ENCODE measurements at regions not wholly inside any gene's neighbourhood (a gene's known extent, or its start where the extent isn't known, plus 50 kb on each side); places are given as distances from the start of the nearest gene placed in this dataset.

DNA sequence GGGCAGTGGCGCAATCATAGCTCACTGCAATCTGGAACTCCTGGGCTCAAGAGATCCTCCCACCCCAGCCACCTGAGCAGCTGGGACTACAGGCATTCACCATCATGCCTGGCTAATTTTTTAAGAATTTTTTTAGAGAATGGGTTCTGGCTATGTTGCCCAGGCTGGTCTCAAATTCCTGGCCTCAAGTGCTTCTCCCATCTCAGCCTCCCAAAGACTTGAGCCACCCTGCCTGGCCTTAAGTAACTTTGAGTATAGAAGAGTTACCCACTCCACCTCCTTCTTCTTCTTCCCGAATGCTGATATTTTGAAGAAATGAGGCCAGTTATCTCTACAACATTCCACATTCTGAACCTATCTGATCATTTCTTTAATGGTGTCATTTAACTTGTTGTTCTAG lies 72.4 kb upstream of the WWC2 start:
- H3K27me3 Mint-ChIP-seq (ENCODE audit: low read depth), result no peaks in the 10 kb centered on the region
- ChIA-PET CTCF (interaction anchor here (3.2 kb wide), 1 partner anchor 13 kb away, joined by 11 read pairs; no protein-coding TSS in a partner anchor), POLR2A (interaction anchor here (0.7 kb wide), 1 partner anchor 109 kb away, joined by 3 read pairs; no protein-coding TSS in a partner anchor)
- DNase-seq (ENCODE audit: low spot score) (no peak), ATAC-seq (no peak)
- H3K9me3 Mint-ChIP-seq, result no peaks in the 10 kb centered on the region
- H3K4me3 Mint-ChIP-seq, result no peak overlapping the region
- H3K4me1 Mint-ChIP-seq, result peaks cover 6% of the 10 kb centered on the region; the same call in 1 of the 2 replicates
- H3K36me3 Mint-ChIP-seq, result no peaks in the 10 kb centered on the region
- no peak for TF ChIP-seq EMX1 (CRISPR knock-in tag; IDR thresholded peaks at IDR 0.05)
- TF ChIP-seq KAT7 (CRISPR knock-in tag; IDR thresholded peaks at IDR 0.05; ENCODE audit: borderline replicate concordance), result no peak
- no peak for TF ChIP-seq ATF1 (CRISPR knock-in tag; IDR thresholded peaks at IDR 0.05)
- TF ChIP-seq, protein P1, sequence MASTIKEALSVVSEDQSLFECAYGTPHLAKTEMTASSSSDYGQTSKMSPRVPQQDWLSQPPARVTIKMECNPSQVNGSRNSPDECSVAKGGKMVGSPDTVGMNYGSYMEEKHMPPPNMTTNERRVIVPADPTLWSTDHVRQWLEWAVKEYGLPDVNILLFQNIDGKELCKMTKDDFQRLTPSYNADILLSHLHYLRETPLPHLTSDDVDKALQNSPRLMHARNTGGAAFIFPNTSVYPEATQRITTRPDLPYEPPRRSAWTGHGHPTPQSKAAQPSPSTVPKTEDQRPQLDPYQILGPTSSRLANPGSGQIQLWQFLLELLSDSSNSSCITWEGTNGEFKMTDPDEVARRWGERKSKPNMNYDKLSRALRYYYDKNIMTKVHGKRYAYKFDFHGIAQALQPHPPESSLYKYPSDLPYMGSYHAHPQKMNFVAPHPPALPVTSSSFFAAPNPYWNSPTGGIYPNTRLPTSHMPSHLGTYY (CRISPR knock-in tag; IDR thresholded peaks at IDR 0.05), result no peak
- no peak for TF ChIP-seq GTF2I (CRISPR knock-in tag; conservative IDR thresholded peaks at IDR 0.05)
- TF ChIP-seq SMAD3 (CRISPR knock-in tag; IDR thresholded peaks at IDR 0.05; ENCODE audit: borderline replicate concordance), result no peak
- TF ChIP-seq MXD4 (CRISPR knock-in tag; IDR thresholded peaks at IDR 0.05; ENCODE audit: borderline replicate concordance), result no peak
- no peak for TF ChIP-seq SP1 (CRISPR knock-in tag; conservative IDR thresholded peaks at IDR 0.05)
- TF ChIP-seq NFYB (CRISPR knock-in tag; conservative IDR thresholded peaks at IDR 0.05; ENCODE audit: low read depth), result no peak
- TF ChIP-seq ZNF232 (CRISPR knock-in tag; IDR thresholded peaks at IDR 0.05), result no peak
- TF ChIP-seq, protein P2, sequence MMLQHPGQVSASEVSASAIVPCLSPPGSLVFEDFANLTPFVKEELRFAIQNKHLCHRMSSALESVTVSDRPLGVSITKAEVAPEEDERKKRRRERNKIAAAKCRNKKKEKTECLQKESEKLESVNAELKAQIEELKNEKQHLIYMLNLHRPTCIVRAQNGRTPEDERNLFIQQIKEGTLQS (CRISPR knock-in tag; conservative IDR thresholded peaks at IDR 0.05), result no peak
- TF ChIP-seq MYBL2 (CRISPR knock-in tag; IDR thresholded peaks at IDR 0.05), result no peak
- TF ChIP-seq, protein P3, sequence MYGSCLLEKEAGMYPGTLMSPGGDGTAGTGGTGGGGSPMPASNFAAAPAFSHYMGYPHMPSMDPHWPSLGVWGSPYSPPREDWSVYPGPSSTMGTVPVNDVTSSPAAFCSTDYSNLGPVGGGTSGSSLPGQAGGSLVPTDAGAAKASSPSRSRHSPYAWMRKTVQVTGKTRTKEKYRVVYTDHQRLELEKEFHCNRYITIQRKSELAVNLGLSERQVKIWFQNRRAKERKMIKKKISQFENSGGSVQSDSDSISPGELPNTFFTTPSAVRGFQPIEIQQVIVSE (CRISPR knock-in tag; IDR thresholded peaks at IDR 0.05; ENCODE audit: borderline replicate concordance), result no peak
- no peak for TF ChIP-seq NR1H2 (CRISPR knock-in tag; IDR thresholded peaks at IDR 0.05)
- no peak for TF ChIP-seq ZNF121 (CRISPR knock-in tag; IDR thresholded peaks at IDR 0.05)
- TF ChIP-seq HMGA2 (CRISPR knock-in tag; IDR thresholded peaks at IDR 0.05), result no peak
- TF ChIP-seq, protein P4, sequence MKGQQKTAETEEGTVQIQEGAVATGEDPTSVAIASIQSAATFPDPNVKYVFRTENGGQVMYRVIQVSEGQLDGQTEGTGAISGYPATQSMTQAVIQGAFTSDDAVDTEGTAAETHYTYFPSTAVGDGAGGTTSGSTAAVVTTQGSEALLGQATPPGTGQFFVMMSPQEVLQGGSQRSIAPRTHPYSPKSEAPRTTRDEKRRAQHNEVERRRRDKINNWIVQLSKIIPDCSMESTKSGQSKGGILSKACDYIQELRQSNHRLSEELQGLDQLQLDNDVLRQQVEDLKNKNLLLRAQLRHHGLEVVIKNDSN (CRISPR knock-in tag; IDR thresholded peaks at IDR 0.05), result no peak
- no peak for TF ChIP-seq TP53 (CRISPR knock-in tag; IDR thresholded peaks at IDR 0.05)
- TF ChIP-seq, protein P5, sequence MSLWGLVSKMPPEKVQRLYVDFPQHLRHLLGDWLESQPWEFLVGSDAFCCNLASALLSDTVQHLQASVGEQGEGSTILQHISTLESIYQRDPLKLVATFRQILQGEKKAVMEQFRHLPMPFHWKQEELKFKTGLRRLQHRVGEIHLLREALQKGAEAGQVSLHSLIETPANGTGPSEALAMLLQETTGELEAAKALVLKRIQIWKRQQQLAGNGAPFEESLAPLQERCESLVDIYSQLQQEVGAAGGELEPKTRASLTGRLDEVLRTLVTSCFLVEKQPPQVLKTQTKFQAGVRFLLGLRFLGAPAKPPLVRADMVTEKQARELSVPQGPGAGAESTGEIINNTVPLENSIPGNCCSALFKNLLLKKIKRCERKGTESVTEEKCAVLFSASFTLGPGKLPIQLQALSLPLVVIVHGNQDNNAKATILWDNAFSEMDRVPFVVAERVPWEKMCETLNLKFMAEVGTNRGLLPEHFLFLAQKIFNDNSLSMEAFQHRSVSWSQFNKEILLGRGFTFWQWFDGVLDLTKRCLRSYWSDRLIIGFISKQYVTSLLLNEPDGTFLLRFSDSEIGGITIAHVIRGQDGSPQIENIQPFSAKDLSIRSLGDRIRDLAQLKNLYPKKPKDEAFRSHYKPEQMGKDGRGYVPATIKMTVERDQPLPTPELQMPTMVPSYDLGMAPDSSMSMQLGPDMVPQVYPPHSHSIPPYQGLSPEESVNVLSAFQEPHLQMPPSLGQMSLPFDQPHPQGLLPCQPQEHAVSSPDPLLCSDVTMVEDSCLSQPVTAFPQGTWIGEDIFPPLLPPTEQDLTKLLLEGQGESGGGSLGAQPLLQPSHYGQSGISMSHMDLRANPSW (CRISPR knock-in tag; conservative IDR thresholded peaks at IDR 0.05; ENCODE audit: low read depth), result no peak
- H3K27ac Mint-ChIP-seq, result no peak overlapping the region

DNA sequence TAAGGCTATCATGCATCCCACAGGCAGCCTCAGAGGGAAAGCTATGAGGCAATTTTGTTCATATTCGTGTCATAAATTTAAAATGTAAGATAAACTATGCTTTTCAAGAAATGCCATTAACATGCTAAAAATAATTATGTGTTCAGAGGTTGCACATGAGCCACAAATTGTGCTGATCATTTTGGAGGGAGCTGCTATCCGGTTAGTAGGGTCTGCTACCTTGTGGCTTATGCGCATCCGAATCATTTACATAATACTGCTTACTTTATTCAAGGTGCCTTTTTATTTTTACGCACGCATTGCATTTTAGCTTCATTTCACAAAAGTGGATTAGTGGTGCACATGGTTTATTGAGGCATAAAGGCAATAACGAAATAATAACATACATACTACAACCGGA lies 76.4 kb upstream of the WWC2 start:
- DNase-seq (ENCODE audit: low spot score) (no peak), ATAC-seq (no peak)
- H3K36me3 Mint-ChIP-seq, result no peaks in the 10 kb centered on the region
- peaks cover 6% of the 10 kb centered on the region; the same call in 1 of the 2 replicates for H3K4me1 Mint-ChIP-seq
- no peak overlapping the region for H3K27ac Mint-ChIP-seq
- no peak overlapping the region for H3K4me3 Mint-ChIP-seq
- TF ChIP-seq, protein P1 (CRISPR knock-in tag; IDR thresholded peaks at IDR 0.05), result no peak
- no peak for TF ChIP-seq FOXP1 (CRISPR knock-in tag; IDR thresholded peaks at IDR 0.05; ENCODE audit: borderline replicate concordance)
- no peak for TF ChIP-seq ZNF671 (CRISPR knock-in tag; IDR thresholded peaks at IDR 0.05)
- TF ChIP-seq, protein P6, sequence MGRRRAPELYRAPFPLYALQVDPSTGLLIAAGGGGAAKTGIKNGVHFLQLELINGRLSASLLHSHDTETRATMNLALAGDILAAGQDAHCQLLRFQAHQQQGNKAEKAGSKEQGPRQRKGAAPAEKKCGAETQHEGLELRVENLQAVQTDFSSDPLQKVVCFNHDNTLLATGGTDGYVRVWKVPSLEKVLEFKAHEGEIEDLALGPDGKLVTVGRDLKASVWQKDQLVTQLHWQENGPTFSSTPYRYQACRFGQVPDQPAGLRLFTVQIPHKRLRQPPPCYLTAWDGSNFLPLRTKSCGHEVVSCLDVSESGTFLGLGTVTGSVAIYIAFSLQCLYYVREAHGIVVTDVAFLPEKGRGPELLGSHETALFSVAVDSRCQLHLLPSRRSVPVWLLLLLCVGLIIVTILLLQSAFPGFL (CRISPR knock-in tag; IDR thresholded peaks at IDR 0.05; ENCODE audit: borderline replicate concordance), result no peak
- no peak for TF ChIP-seq PRRX2 (CRISPR knock-in tag; IDR thresholded peaks at IDR 0.05)
- no peak for TF ChIP-seq CREB1 (CRISPR knock-in tag; IDR thresholded peaks at IDR 0.05)
- TF ChIP-seq, protein P7, sequence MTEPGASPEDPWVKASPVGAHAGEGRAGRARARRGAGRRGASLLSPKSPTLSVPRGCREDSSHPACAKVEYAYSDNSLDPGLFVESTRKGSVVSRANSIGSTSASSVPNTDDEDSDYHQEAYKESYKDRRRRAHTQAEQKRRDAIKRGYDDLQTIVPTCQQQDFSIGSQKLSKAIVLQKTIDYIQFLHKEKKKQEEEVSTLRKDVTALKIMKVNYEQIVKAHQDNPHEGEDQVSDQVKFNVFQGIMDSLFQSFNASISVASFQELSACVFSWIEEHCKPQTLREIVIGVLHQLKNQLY (CRISPR knock-in tag; IDR thresholded peaks at IDR 0.05), result no peak
- TF ChIP-seq GTF2I (CRISPR knock-in tag; conservative IDR thresholded peaks at IDR 0.05), result no peak
- TF ChIP-seq ZNF423 (CRISPR knock-in tag; IDR thresholded peaks at IDR 0.05), result no peak
- TF ChIP-seq, protein P8, sequence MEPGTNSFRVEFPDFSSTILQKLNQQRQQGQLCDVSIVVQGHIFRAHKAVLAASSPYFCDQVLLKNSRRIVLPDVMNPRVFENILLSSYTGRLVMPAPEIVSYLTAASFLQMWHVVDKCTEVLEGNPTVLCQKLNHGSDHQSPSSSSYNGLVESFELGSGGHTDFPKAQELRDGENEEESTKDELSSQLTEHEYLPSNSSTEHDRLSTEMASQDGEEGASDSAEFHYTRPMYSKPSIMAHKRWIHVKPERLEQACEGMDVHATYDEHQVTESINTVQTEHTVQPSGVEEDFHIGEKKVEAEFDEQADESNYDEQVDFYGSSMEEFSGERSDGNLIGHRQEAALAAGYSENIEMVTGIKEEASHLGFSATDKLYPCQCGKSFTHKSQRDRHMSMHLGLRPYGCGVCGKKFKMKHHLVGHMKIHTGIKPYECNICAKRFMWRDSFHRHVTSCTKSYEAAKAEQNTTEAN (CRISPR knock-in tag; IDR thresholded peaks at IDR 0.05), result no peak
- H3K27me3 Mint-ChIP-seq (ENCODE audit: low read depth), result no peaks in the 10 kb centered on the region
- H3K9me3 Mint-ChIP-seq, result no peaks in the 10 kb centered on the region
- POLR2A ChIA-PET, result no interaction called here
- CTCF ChIA-PET, result no interaction called here

All from WTC11 (cell line).